Mucosa of gallbladder (tissue), 1 donor: ENCODE measurements at regions not wholly inside any gene's neighbourhood (a gene's known extent, or its start where the extent isn't known, plus 50 kb on each side); places are given as distances from the start of the nearest gene placed in this dataset.
"Not testable (repeated sequence)": the region's sequence is repeated elsewhere in the genome, so short reads cannot be mapped to it uniquely, and the experiment has no call there.

Experiments used
- DNase-seq: peaks from one replicate; pipeline ENCODE4 v3.0.0-alpha.2; 2020; ENCODE audit warnings: low spot score
- donor health status: DM: no; HTN: no; CAD: no.

- DNase-seq = no peak
Measured at GRCh38 chr1:232316864-232317263, 313.1 kb downstream of the SIPA1L2 start.

- DNase-seq = not testable (repeated sequence)
Measured at GRCh38 chr1:232313876-232314275, 316.1 kb downstream of the SIPA1L2 start.

GRCh38 chr1:232310541-232310940 lies 319.4 kb downstream of the SIPA1L2 start:
- no peak for DNase-seq

- DNase-seq = no peak
Measured at GRCh38 chr1:232308616-232309015, 321.3 kb downstream of the SIPA1L2 start.

- DNase-seq = no peak
Measured at GRCh38 chr1:232307296-232308017, 322.5 kb downstream of the SIPA1L2 start.

GRCh38 chr1:232306269-232306961 lies 323.5 kb downstream of the SIPA1L2 start:
- peak; percentile 50 for DNase-seq

GRCh38 chr1:232305050-232305449 lies 324.9 kb downstream of the SIPA1L2 start:
- peak; percentile 16 for DNase-seq

- no peak for DNase-seq
Measured at GRCh38 chr1:232303222-232303620, 326.7 kb downstream of the SIPA1L2 start.

GRCh38 chr1:232302376-232303221 lies 327.3 kb downstream of the SIPA1L2 start:
- DNase-seq = no peak

GRCh38 chr1:232301246-232301645 lies 328.7 kb downstream of the SIPA1L2 start:
- DNase-seq = no peak

GRCh38 chr1:232300466-232300865 lies 329.5 kb downstream of the SIPA1L2 start:
- DNase-seq = no peak

GRCh38 chr1:232296461-232296860 lies 333.5 kb downstream of the SIPA1L2 start:
- DNase-seq = no peak

- no peak for DNase-seq
Measured at GRCh38 chr1:232293361-232293760, 336.6 kb downstream of the SIPA1L2 start.

- no peak for DNase-seq
Measured at GRCh38 chr1:232292818-232293217, 337.1 kb downstream of the SIPA1L2 start.

GRCh38 chr1:232292239-232292638 lies 337.7 kb downstream of the SIPA1L2 start:
- no peak for DNase-seq

GRCh38 chr1:232291681-232292080 lies 338.3 kb downstream of the SIPA1L2 start:
- DNase-seq = peak; percentile 38

GRCh38 chr1:232291261-232291660 lies 338.7 kb downstream of the SIPA1L2 start:
- peak; percentile 16 for DNase-seq

- DNase-seq = no peak
Measured at GRCh38 chr1:232290570-232290969, 339.4 kb downstream of the SIPA1L2 start.

GRCh38 chr1:232287676-232288569 lies 342.0 kb downstream of the SIPA1L2 start:
- no peak for DNase-seq

GRCh38 chr1:232285138-232285537 lies 344.8 kb downstream of the SIPA1L2 start:
- DNase-seq = no peak

GRCh38 chr1:232283864-232284263 lies 346.1 kb downstream of the SIPA1L2 start:
- no peak for DNase-seq
